ENCODE measurements at regions not wholly inside any gene's neighbourhood (a gene's known extent, or its start where the extent isn't known, plus 50 kb on each side); places are given as distances from the start of the nearest gene placed in this dataset.
"Not testable (repeated sequence)": the region's sequence is repeated elsewhere in the genome, so short reads cannot be mapped to it uniquely, and the experiment has no call there.

GRCh38 chr1:188817814-188818213 is 1659.8 kb downstream of the BRINP3 start:
- no peak for DNase-seq

DNA sequence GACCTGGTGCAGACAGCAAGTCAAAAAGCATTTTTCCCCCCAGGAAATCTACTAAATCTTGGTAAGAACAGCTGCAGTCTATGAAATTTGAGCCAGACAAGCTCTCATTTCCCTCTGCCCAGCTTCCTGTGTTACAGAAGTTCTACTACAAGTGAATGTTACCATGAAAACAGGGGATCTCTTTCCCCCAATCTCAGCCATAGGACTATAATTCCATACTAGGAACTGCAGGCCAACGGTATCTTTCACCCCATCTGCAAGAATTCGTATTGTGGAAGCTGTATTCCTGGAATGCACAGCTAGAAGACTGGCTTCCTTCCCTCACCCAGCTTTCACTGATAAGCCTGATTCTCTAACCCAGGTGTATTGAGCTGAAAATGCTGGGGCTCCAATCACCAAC is 1655.4 kb downstream of the BRINP3 start:
- DNase-seq: no peak

GRCh38 chr1:188825471-188825870 is 1652.2 kb downstream of the BRINP3 start:
- DNase-seq: no peak

- no peak for DNase-seq
Observed at GRCh38 chr1:188826800-188827199, 1650.9 kb downstream of the BRINP3 start.

- no peak for DNase-seq
Observed at GRCh38 chr1:188827400-188827799, 1650.3 kb downstream of the BRINP3 start.

DNA sequence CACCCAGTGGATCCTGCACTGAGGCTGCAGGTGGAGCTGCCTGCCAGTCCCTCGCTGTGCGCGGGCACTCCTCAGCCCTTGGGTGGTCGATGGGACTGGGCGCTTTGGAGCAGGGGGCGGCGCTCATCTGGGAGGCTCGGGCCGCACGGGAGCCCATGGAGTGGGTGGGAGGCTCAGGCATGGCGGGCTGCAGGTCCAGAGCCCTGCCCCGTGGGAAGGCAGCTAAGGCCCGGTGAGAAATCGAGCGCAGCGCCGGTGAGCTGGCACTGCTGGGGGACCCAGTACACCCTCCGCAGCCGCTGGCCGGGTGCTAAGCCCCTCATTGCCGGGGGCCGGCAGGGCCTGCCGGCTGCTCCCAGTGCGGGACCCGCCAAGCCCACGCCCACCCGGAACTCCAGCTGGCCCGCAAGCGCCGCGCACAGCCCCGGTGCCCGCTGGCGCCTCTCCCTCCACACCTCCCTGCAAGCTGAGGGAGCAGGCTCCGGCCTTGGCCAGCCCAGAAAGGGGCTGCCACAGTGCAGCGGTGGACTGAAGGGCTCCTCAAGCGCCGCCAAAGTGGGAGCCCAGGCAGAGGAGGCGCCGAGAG is 1636.5 kb downstream of the BRINP3 start:
- DNase-seq: not testable (repeated sequence)

DNA sequence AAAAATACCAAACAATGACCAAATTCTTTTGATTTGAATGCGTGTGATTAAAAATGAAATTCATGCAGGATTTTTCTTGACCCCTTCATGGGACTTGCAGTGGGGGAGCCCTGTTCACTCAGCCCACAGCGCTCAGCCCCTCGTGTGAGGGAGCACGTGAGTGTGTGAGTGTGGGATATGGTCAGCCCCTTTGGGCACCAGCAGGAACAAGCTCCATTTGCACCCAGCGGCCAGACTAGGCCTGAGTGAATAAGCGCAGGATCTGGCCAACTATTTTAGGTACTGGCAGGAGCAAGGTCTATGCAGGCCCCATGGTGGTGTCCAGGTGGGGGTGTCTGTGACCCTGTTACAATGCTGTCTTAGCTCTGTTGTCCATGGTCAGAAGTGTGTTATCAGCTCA is 1631.2 kb downstream of the BRINP3 start:
- DNase-seq: no peak

DNA sequence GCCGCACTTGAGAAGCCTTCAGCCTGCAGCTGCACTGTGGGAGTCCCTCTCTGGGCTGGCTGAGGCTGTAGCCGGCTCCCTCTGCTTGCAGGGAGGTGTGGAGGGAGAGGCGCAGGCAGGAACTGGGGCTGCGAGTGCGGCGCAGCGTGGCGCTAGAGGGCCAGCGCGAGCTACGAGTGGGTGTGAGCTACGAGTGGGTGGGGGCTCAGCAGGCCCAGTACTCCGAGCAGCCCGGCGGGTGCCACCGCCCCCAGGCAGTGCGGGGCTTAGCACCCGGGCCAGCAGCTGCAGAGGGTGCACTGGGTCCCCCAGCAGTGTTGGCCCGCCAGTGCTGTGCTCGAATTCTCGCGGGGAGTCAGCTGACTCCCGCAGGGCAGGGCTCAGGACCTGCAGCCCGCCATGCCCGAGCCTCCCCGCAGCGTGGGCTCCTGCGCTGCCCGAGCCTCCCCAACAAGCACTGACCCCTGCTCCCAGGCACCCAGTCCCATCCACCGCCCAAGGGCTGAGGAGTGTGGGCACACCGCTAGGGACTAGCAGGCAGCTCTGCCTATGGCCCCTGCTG is 1620.1 kb downstream of the BRINP3 start:
- DNase-seq: no peak

- no peak for DNase-seq
Observed at GRCh38 chr1:188867614-188868013, 1610.0 kb downstream of the BRINP3 start.

DNA sequence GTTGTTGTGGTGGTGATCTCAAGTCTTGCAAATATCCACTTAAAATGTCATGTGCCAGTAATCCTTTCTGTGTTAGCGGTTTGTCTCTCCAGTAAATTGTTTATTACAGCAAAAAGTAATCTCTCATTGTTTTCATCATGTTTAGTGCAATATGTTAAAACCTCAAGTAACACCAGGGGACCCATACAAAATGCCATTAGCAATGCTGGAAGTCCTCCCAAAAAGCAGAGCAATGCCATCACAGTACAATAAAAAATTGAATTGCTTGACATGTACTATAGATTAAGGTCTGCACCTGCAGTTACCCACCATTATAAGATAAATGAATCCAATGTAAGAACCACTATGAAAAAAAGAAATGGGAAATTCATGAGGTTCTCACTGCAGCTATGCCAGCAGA is 1606.5 kb downstream of the BRINP3 start:
- no peak for DNase-seq

- DNase-seq: no peak
Observed at GRCh38 chr1:188872376-188872775, 1605.3 kb downstream of the BRINP3 start.

GRCh38 chr1:188877668-188878067 is 1600.0 kb downstream of the BRINP3 start:
- DNase-seq: no peak

- no peak for DNase-seq
Observed at GRCh38 chr1:188888386-188888785, 1589.3 kb downstream of the BRINP3 start.

DNA sequence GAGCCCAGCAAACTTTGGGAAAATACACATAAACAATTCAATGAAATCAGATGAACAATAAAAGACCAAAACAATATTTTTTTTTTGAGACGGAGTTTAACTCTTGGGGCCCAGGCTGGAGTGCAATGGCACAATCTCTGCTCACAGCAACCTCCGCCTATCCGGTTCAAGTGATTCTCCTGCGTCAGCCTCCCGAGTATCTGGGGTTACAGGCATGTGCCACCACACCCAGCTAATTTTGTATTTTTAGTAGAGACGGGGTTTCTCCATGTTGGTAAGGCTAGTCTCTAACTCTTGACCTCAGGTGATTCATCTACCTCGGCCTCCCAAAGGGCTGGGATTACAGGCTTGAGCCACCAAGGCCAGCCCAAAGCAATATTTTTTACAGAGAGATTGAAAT is 1588.5 kb downstream of the BRINP3 start:
- DNase-seq: no peak

DNA sequence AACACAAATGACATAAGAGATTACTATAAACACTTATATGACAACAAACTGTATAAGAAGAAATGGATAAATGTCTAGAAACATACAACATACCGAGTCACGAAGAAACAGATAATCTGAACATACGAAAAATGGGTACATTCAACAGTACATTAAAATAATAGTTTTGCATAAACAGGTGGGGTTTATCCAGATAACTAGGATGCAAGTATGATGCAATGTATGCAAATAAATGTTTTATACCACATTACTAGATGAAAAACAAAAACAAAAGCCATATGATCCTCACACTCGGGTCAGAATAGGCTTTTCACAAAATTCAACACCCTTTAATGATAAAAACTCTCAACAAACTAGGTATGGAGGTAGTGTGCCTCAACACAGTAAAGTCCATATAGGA is 1585.7 kb downstream of the BRINP3 start:
- no peak for DNase-seq

GRCh38 chr1:188895611-188896010 is 1582.1 kb downstream of the BRINP3 start:
- DNase-seq: no peak

DNA sequence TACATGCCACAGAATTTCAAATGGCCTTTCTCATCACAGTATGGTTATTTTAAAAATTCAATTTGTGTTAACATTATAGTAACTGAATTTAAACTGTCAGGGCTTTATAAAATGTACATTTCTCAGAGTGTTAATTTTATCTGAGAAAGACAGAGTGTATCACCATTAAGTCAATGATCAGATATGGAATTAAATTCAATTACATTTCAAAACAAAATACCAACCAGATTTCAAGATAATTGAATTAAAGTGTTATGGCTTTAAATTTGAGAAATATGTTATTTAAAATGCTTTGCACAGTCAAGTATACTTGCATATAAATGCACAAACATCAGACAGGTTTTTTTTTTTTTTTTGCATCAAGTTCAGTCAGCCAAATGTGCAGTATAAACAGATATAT is 1574.4 kb downstream of the BRINP3 start:
- no peak for DNase-seq

DNA sequence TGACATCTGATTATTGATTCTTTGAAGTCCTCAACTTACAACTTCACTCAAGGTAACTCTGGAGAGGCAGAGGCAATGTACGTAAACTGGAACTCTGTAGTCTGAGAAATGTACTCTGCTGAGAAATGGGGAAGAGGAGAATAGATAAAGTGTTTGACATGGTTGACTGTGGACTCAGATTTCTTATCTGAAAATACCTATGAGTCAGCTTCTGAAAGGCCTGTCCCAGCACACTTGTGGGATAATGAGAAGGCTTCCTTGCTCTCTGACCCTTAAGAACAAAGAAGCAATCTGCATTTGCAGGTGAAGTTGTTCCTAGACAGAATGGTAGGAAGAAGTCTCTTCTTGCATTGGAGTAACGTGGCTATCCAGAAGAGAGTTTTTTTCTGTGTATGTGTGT is 1573.5 kb downstream of the BRINP3 start:
- no peak for DNase-seq

DNA sequence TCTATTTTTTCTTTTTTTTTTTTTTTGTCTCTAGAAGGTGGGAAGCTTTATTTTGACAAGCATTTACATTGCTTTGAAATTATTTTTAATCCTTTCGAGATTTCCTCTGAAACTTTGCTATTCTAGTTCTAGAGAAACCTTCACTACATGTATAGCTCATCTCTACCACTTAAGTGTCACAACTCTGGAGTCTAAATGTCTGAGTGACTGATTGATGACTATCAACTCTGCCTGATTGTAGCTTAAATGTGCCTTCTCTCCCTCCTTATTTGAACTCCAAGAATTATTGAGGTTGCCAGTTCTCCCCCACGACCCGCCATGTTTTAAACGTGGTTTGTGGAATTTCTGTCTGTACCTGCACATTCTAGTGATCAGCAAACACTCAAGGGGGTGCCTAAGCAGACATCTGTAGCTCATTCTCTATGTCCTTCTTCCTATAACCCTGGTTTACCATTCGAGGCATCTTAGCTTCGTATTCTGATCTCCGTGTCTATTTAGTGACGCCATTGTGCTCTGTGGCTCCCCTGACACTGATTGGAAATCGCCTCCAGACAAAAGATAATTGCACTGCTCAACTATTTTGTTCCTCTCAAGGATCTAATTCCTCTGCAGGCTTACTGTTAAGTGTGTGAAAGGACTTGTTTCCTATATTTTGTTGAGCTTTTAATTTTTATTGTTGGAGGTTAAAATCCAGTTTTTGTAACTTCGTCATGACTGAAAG is 1570.6 kb downstream of the BRINP3 start:
- no peak for DNase-seq

DNA sequence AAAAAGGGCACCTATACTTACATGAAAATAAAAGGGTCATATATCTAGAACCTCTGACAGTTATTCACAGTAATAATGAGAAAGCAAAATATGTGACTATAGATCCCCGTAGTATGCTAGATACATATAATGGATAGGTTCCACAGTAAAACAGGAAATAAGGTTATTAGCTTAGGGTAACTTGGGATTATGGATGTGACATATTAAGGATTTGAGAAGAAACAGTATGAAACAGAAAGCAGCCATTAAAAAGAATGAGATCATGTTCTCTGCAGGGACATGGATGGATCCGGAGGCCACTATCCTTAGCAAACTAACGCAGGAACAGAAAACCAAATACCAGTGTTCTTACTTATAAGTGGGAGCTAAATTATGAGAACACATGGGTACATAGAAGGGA is 1547.3 kb downstream of the BRINP3 start:
- no peak for DNase-seq

DNA sequence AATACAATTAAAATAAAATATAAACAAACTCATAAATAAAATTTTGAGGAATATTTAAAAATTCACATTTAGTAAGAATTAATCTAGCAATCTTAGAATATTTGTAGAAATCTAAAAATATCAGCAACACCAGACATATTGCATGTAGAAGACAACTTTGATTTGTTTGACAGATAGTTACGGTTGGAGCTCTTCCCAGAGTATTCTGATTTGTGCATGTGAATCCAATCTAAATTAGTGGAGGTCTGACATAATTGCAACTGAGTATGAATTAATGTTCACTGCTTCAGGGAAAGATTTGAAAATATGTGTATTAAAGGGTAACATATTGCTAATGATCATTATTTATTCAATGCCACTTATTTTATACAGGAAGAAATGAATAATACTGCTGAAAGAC is 1546.2 kb downstream of the BRINP3 start:
- DNase-seq: no peak

DNA sequence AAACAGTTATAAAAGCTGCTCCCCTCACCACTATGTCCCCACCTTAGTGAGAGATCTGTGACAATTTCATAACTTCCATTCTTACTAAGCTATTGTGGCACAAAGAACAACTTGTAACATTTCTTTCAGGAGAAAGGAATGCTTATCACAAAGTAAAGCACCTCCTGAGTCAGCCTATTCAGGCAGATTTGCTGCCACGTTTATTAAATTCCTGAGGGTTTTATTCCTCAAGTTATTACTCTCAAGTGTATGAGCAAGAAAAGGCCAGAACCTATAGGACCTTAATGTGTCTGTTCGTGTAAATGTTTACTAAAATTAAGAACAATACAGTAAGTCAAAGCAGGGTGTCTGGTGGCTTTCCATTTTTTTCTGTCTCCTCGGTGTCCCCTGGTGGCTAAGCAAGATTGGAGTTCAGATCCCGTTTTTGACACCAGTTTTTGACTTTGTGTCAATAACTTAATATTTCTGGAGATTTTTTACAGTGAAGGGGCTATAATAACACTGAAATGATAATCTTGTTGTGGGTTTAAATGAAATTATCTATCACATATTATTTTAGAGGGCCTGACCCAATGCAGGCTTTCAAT is 1539.6 kb downstream of the BRINP3 start:
- no peak for DNase-seq

DNA sequence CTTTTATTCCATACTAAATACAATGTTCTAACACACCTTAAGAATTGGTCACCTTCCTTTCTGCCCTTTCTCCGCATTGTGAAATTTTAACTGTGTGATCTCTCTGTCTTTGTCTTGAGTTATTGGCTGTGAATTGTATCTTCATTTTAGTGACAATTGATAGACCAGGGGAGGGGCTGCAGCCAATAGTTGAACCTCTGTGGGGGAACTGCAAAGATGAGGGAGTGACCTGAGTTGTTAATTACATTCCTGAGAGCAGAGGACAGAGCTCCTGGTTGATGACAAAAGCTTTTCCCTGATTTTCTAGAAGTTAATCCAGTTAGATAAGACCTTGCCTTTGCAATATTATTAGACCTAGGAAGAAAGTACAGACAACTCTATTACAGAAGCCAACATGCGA is 1535.7 kb downstream of the BRINP3 start:
- DNase-seq: no peak

- DNase-seq: no peak
Observed at GRCh38 chr1:188949701-188950100, 1528.0 kb downstream of the BRINP3 start.
